Keratinocyte (primary cell): ENCODE measurements at regions not wholly inside any gene's neighbourhood (a gene's known extent, or its start where the extent isn't known, plus 50 kb on each side); places are given as distances from the start of the nearest gene placed in this dataset.

ENCODE experiments used
- DNase-seq: peaks from one replicate; pipeline ENCODE4 v3.0.0-alpha.2; 2011; ENCODE audit warnings: low read depth, missing footprints, low spot score
- FAIRE-seq: peaks from 2 replicates; lab custom pipeline; 2011; peaks lifted over from hg19 to GRCh38; lab: Jason Lieb, UNC
- H2AFZ ChIP-seq: 2 replicates; pipeline ENCODE4 v1.6.0; 2012; ENCODE audit warnings: low read length, control low read depth, inconsistent platforms; ENCODE audit not compliant: control insufficient read depth
- H3K27ac ChIP-seq: 2 replicates; pipeline ENCODE4 v1.5.1; 2011; ENCODE audit warnings: low read length; ENCODE audit not compliant: control insufficient read depth, insufficient read depth
- H3K27me3 ChIP-seq: 3 replicates; pipeline ENCODE4 v1.6.0; 2011; ENCODE audit warnings: low read length; ENCODE audit not compliant: control insufficient read depth, insufficient read depth; ENCODE audit errors: extremely low read depth
- H3K36me3 ChIP-seq, 2 experiments: 2 replicates in 1 of 2; 3 replicates in 1 of 2; pipeline ENCODE4 v1.5.1; 2011; ENCODE audit warnings: low read length in 2 of 2, mild to moderate bottlenecking in 1 of 2; ENCODE audit not compliant: control insufficient read depth in 2 of 2, insufficient read depth in 2 of 2; ENCODE audit errors: extremely low read depth in 1 of 2
- H3K4me1 ChIP-seq: 3 replicates; pipeline ENCODE4 v1.5.1; 2011; ENCODE audit warnings: low read length; ENCODE audit not compliant: control insufficient read depth, insufficient read depth; ENCODE audit errors: extremely low read depth
- H3K4me2 ChIP-seq: 3 replicates; pipeline ENCODE4 v1.6.0; 2011; ENCODE audit warnings: low read depth, low read length; ENCODE audit not compliant: control insufficient read depth, insufficient read depth; ENCODE audit errors: extremely low read depth
- H3K4me3 ChIP-seq, 3 experiments: fragments of 200-600 bp in 1 of 3; sonication (generic) in 1 of 3; 2 replicates in 2 of 3; 3 replicates in 1 of 3; pipeline ENCODE4 v1.5.1; 2011 to 2016; ENCODE audit warnings: low read length in 3 of 3, mild to moderate bottlenecking in 3 of 3, control low read depth in 2 of 3, inconsistent platforms in 1 of 3, low read depth in 1 of 3, mixed read lengths in 1 of 3, mixed run types in 1 of 3, moderate library complexity in 1 of 3; ENCODE audit not compliant: control insufficient read depth in 2 of 3, insufficient read depth in 2 of 3; ENCODE audit errors: extremely low read depth in 1 of 3
- H3K79me2 ChIP-seq: 2 replicates; pipeline ENCODE4 v1.6.0; 2012; ENCODE audit warnings: low read length; ENCODE audit not compliant: control insufficient read depth, insufficient read depth
- H3K9ac ChIP-seq: 3 replicates; pipeline ENCODE4 v1.6.0; 2011; ENCODE audit warnings: low read length; ENCODE audit not compliant: control insufficient read depth, insufficient read depth; ENCODE audit errors: extremely low read depth
- H3K9me1 ChIP-seq: 3 replicates; pipeline ENCODE4 v1.6.0; 2011; ENCODE audit warnings: low read length; ENCODE audit not compliant: control insufficient read depth, insufficient read depth; ENCODE audit errors: extremely low read depth
- H3K9me3 ChIP-seq: 2 replicates; pipeline ENCODE4 v1.5.1; 2012; ENCODE audit warnings: low read depth, low read length; ENCODE audit not compliant: control insufficient read depth
- H4K20me1 ChIP-seq: 3 replicates; pipeline ENCODE4 v1.6.0; 2011; ENCODE audit warnings: low read length; ENCODE audit not compliant: control insufficient read depth, insufficient read depth; ENCODE audit errors: extremely low read depth
- EZH2 ChIP-seq: IDR thresholded peaks from one replicate; pipeline ENCODE4 v1.6.1; 2012; ENCODE audit warnings: inconsistent platforms, mild to moderate bottlenecking, low read length, moderate library complexity
- dilution Hi-C: fragments of 300-500 bp; cut with MboI; formaldehyde crosslinking; loops from one replicate; pipeline ENCODE4 v1.7.0; 2020; ENCODE audit warnings: low sequenced_read_pairs; ENCODE audit not compliant: extremely low pct_ligation_motif_present
- TF ChIP-seq, protein P1 (sequence below), 3 experiments: IDR thresholded peaks in 1 of 3; conservative IDR thresholded peaks in 1 of 3; optimal IDR thresholded peaks in 1 of 3; 2 replicates in 2 of 3; 3 replicates in 1 of 3; pipeline versions ENCODE3 to v1.5.1; 2011; ENCODE audit warnings: low read length in 3 of 3, mild to moderate bottlenecking in 3 of 3, moderate library complexity in 2 of 3, control low read depth in 1 of 3, inconsistent platforms in 1 of 3; ENCODE audit not compliant: insufficient read depth in 2 of 3; ENCODE audit errors: extremely low read depth in 1 of 3

- no peaks in the 10 kb centered on the region for H3K27me3 ChIP-seq
- H3K9ac ChIP-seq: no peak overlapping the region
- no peaks in the 10 kb centered on the region for H4K20me1 ChIP-seq
- H3K9me1 ChIP-seq: no peaks in the 10 kb centered on the region
- no peaks in the 10 kb centered on the region for H3K9me3 ChIP-seq
- dilution Hi-C loops: no loop called here
- no peak overlapping the region for H3K4me3 ChIP-seq
- peaks cover 14% of the 10 kb centered on the region for H3K4me1 ChIP-seq
- H3K79me2 ChIP-seq: no peaks in the 10 kb centered on the region
- DNase-seq: no peak
- no peaks in the 10 kb centered on the region for H3K36me3 ChIP-seq
- no peak overlapping the region for H3K27ac ChIP-seq
- no peak overlapping the region for H3K4me2 ChIP-seq
- TF ChIP-seq EZH2: no peak
- no peak overlapping the region for H2AFZ ChIP-seq
- peak; percentile 93 for FAIRE-seq
These were observed 207.5 kb upstream of the PWP1 start for GRCh38 chr12:107477947-107478610.

- TF ChIP-seq, protein P1, sequence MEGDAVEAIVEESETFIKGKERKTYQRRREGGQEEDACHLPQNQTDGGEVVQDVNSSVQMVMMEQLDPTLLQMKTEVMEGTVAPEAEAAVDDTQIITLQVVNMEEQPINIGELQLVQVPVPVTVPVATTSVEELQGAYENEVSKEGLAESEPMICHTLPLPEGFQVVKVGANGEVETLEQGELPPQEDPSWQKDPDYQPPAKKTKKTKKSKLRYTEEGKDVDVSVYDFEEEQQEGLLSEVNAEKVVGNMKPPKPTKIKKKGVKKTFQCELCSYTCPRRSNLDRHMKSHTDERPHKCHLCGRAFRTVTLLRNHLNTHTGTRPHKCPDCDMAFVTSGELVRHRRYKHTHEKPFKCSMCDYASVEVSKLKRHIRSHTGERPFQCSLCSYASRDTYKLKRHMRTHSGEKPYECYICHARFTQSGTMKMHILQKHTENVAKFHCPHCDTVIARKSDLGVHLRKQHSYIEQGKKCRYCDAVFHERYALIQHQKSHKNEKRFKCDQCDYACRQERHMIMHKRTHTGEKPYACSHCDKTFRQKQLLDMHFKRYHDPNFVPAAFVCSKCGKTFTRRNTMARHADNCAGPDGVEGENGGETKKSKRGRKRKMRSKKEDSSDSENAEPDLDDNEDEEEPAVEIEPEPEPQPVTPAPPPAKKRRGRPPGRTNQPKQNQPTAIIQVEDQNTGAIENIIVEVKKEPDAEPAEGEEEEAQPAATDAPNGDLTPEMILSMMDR (optimal IDR thresholded peaks at IDR 0.05 in 1 of 3, IDR thresholded peaks at IDR 0.05 in 1 of 3, conservative IDR thresholded peaks at IDR 0.05 in 1 of 3; ENCODE audit: extremely low read depth in 1 of 3, insufficient read depth in 2 of 3, low read length in 3 of 3): no peak
- no peak for TF ChIP-seq EZH2
- Histone ChIP-seq H3K4me3 (no peak overlapping the region), H3K9me3 (no peaks in the 10 kb centered on the region), H3K27me3 (no peaks in the 10 kb centered on the region), H2AFZ (no peak overlapping the region), H3K79me2 (no peaks in the 10 kb centered on the region), H3K4me1 (peaks cover 14% of the 10 kb centered on the region), H3K9me1 (no peaks in the 10 kb centered on the region), H4K20me1 (no peaks in the 10 kb centered on the region), H3K36me3 (no peaks in the 10 kb centered on the region), H3K9ac (no peak overlapping the region), H3K27ac (no peak overlapping the region), H3K4me2 (no peak overlapping the region)
- DNase-seq (no peak), FAIRE-seq (no peak)
- dilution Hi-C loops: no loop called here
These were observed 206.7 kb upstream of the PWP1 start for GRCh38 chr12:107478881-107479280.
